ENCODE measurements at regions not wholly inside any gene's neighbourhood (a gene's known extent, or its start where the extent isn't known, plus 50 kb on each side); places are given as distances from the start of the nearest gene placed in this dataset.

DNA sequence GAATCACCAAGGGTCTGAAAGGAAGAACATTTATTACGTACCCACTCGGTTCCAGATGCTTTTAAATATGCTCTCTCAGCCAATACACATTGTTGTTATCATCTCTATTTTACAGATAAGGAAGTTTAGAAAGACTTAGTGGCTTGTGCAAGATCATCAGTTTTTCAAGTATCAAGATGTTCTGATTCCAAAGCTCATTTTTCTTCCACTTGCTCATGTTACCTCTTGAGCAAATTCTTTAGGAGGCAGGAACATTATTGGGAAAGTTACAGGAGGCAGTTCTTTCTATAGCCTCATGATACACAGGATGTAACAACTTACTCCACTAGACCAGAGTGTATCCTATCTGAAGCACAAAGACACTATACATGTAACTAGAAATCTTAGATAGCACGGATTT is 65.0 kb upstream of the MMADHC start:
- POLR2A ChIA-PET: no interaction called here
- Histone ChIP-seq H3K4me2 (ENCODE audit: insufficient read depth, low read length) (no peak overlapping the region), H3K9me3 (replicated peaks; ENCODE audit: control insufficient read depth, insufficient read depth, low read length) (no peaks in the 10 kb centered on the region), H3K9ac (replicated peaks; ENCODE audit: extremely low read depth, insufficient read depth, low read length) (no peak overlapping the region), H3K27ac (ENCODE audit: insufficient read depth, low read depth, low read length) (no peak overlapping the region), H3K4me3 (replicated peaks in 1 of 3; ENCODE audit: insufficient read depth in 1 of 3, low read depth in 1 of 3, low read length in 3 of 3) (no peak overlapping the region), H2AFZ (ENCODE audit: low read depth, low read length) (no peak overlapping the region), H3K36me3 (ENCODE audit: control insufficient read depth in 2 of 2, extremely low read depth in 1 of 2, insufficient read depth in 2 of 2, low read length in 2 of 2) (no peaks in the 10 kb centered on the region), H3K9me1 (replicated peaks; ENCODE audit: control insufficient read depth, extremely low read depth, insufficient read depth, low read length) (no peaks in the 10 kb centered on the region), H3K27me3 (ENCODE audit: control insufficient read depth in 2 of 2, insufficient read depth in 2 of 2, low read length in 2 of 2) (no peaks in the 10 kb centered on the region), H3K4me1 (ENCODE audit: control insufficient read depth, extremely low read depth, insufficient read depth, low read length) (peaks cover 17% of the 10 kb centered on the region), H3K79me2 (ENCODE audit: control insufficient read depth, insufficient read depth, low read length) (no peaks in the 10 kb centered on the region), H4K20me1 (replicated peaks; ENCODE audit: control insufficient read depth, extremely low read depth, insufficient read depth, low read length) (no peaks in the 10 kb centered on the region)
- no TSS peak for BruUV-seq (replicated peaks)
- TF ChIP-seq GATA2 (IDR thresholded peaks at IDR 0.05; ENCODE audit: insufficient read depth, insufficient read length, low read depth, low read length) (no peak), MYC (IDR thresholded peaks at IDR 0.05; ENCODE audit: low read depth, low read length) (no peak), POLR2AphosphoS5 (IDR thresholded peaks at IDR 0.05; ENCODE audit: insufficient read depth, low read depth, low read length) (no peak), EZH2 (IDR thresholded peaks at IDR 0.05; ENCODE audit: borderline replicate concordance, low read depth, low read length, severe bottlenecking) (no peak), FOS (IDR thresholded peaks at IDR 0.05; ENCODE audit: borderline replicate concordance, insufficient read depth, low read length) (no peak), JUN (IDR thresholded peaks at IDR 0.05; ENCODE audit: borderline replicate concordance, insufficient read depth, insufficient read length, low read depth) (no peak), POLR2A (IDR thresholded peaks at IDR 0.05; ENCODE audit: low read depth, low read length) (no peak)
- TF ChIP-seq, protein P1, sequence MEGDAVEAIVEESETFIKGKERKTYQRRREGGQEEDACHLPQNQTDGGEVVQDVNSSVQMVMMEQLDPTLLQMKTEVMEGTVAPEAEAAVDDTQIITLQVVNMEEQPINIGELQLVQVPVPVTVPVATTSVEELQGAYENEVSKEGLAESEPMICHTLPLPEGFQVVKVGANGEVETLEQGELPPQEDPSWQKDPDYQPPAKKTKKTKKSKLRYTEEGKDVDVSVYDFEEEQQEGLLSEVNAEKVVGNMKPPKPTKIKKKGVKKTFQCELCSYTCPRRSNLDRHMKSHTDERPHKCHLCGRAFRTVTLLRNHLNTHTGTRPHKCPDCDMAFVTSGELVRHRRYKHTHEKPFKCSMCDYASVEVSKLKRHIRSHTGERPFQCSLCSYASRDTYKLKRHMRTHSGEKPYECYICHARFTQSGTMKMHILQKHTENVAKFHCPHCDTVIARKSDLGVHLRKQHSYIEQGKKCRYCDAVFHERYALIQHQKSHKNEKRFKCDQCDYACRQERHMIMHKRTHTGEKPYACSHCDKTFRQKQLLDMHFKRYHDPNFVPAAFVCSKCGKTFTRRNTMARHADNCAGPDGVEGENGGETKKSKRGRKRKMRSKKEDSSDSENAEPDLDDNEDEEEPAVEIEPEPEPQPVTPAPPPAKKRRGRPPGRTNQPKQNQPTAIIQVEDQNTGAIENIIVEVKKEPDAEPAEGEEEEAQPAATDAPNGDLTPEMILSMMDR (IDR thresholded peaks at IDR 0.05; ENCODE audit: extremely low read depth in 1 of 2, insufficient read depth in 1 of 2, low read depth in 1 of 2, low read length in 2 of 2): no peak
- TF ChIP-seq, protein P2, sequence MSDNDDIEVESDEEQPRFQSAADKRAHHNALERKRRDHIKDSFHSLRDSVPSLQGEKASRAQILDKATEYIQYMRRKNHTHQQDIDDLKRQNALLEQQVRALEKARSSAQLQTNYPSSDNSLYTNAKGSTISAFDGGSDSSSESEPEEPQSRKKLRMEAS (IDR thresholded peaks at IDR 0.05; ENCODE audit: insufficient read depth, insufficient read length): no peak
- DNase-seq (ENCODE audit: low read depth, low spot score) (no peak), FAIRE-seq (no peak)
- intact Hi-C loops (cut with micrococcal nuclease) (no loop called here), dilution Hi-C loops (cut with MboI; ENCODE audit: extremely low pct_ligation_motif_present, low sequenced_read_pairs) (no loop called here)
- CTCF ChIA-PET: no interaction called here
